GM18861 (cell line): ENCODE measurements at regions not wholly inside any gene's neighbourhood (a gene's known extent, or its start where the extent isn't known, plus 50 kb on each side); places are given as distances from the start of the nearest gene placed in this dataset.

ENCODE experiments used
- ATAC-seq: cut with Tn5 transposase; IDR thresholded peaks from one replicate; pipeline ENCODE4 v1.9.1; 2021; ENCODE audit not compliant: unreplicated experiment

GRCh38 chr1:30437059-30437576 is 286.3 kb downstream of the MATN1 start:
- ATAC-seq: no peak

- ATAC-seq: no peak
Observed at GRCh38 chr1:30427545-30427944, 295.8 kb downstream of the MATN1 start.

GRCh38 chr1:30425046-30425445 is 298.3 kb downstream of the MATN1 start:
- ATAC-seq: no peak

GRCh38 chr1:30423570-30423969 is 299.8 kb downstream of the MATN1 start:
- ATAC-seq: no peak

GRCh38 chr1:30422251-30422650 is 301.1 kb downstream of the MATN1 start:
- ATAC-seq: no peak

- ATAC-seq: no peak
Observed at GRCh38 chr1:30420519-30421050, 302.8 kb downstream of the MATN1 start.

- no peak for ATAC-seq
Observed at GRCh38 chr1:30419831-30420230, 303.6 kb downstream of the MATN1 start.

GRCh38 chr1:30418939-30419720 is 304.3 kb downstream of the MATN1 start:
- no peak for ATAC-seq

GRCh38 chr1:30418061-30418938 is 305.1 kb downstream of the MATN1 start:
- no peak for ATAC-seq

- ATAC-seq: no peak
Observed at GRCh38 chr1:30417701-30418046, 305.7 kb downstream of the MATN1 start.

GRCh38 chr1:30417001-30417700 is 306.2 kb downstream of the MATN1 start:
- ATAC-seq: no peak

GRCh38 chr1:30416221-30416820 is 307.1 kb downstream of the MATN1 start:
- ATAC-seq: no peak

GRCh38 chr1:30415171-30415940 is 308.0 kb downstream of the MATN1 start:
- ATAC-seq: no peak

GRCh38 chr1:30414851-30415165 is 308.6 kb downstream of the MATN1 start:
- no peak for ATAC-seq

- ATAC-seq: no peak
Observed at GRCh38 chr1:30414086-30414850, 309.1 kb downstream of the MATN1 start.

GRCh38 chr1:30413606-30414005 is 309.8 kb downstream of the MATN1 start:
- no peak for ATAC-seq

GRCh38 chr1:30413111-30413440 is 310.3 kb downstream of the MATN1 start:
- no peak for ATAC-seq

GRCh38 chr1:30412241-30413110 is 310.9 kb downstream of the MATN1 start:
- ATAC-seq: no peak

- ATAC-seq: no peak
Observed at GRCh38 chr1:30411206-30411605, 312.2 kb downstream of the MATN1 start.
